ENCODE measurements at regions not wholly inside any gene's neighbourhood (a gene's known extent, or its start where the extent isn't known, plus 50 kb on each side); places are given as distances from the start of the nearest gene placed in this dataset.

- Histone ChIP-seq H3K27me3 (ENCODE audit: control insufficient read depth in 4 of 4, insufficient read depth in 4 of 4, low read length in 3 of 4) (peaks cover 0 to 2% (median 0%) of the 10 kb centered on the region in 4 donors), H3K36me3 (ENCODE audit: control insufficient read depth in 4 of 4, insufficient read depth in 3 of 4, low read depth in 1 of 4, low read length in 3 of 4) (no peaks in the 10 kb centered on the region), H3K9me3 (ENCODE audit: control insufficient read depth in 4 of 4, low read length in 3 of 4) (no peaks in the 10 kb centered on the region), H3K4me1 (ENCODE audit: control insufficient read depth in 4 of 4, insufficient read depth in 4 of 4, low read length in 3 of 4) (no peaks in the 10 kb centered on the region), H3K9ac (ENCODE audit: low read depth in 1 of 2, low read length in 2 of 2) (no peak overlapping the region), H3K4me3 (ENCODE audit: low read depth in 1 of 3, low read length in 3 of 3) (no peak overlapping the region), H3K27ac (ENCODE audit: low read depth in 1 of 2, low read length in 2 of 2) (no peak overlapping the region)
- DNase-seq (ENCODE audit: low spot score), result no peak
- TF ChIP-seq SP1 (IDR thresholded peaks at IDR 0.05), result no peak
- no peak for TF ChIP-seq ZBTB33 (IDR thresholded peaks at IDR 0.05)
- TF ChIP-seq MAX (IDR thresholded peaks at IDR 0.05), result no peak
- TF ChIP-seq JUND (IDR thresholded peaks at IDR 0.05), result no peak
- TF ChIP-seq CTCF (IDR thresholded peaks at IDR 0.05; ENCODE audit: low read depth, low read length, missing input control), result no peak
- no peak for TF ChIP-seq HNF4G (IDR thresholded peaks at IDR 0.05)
- no peak for TF ChIP-seq RXRA (IDR thresholded peaks at IDR 0.05)
- TF ChIP-seq REST (IDR thresholded peaks at IDR 0.05), result no peak
- no peak for TF ChIP-seq NR2F2 (IDR thresholded peaks at IDR 0.05)
- TF ChIP-seq ATF3 (IDR thresholded peaks at IDR 0.05), result no peak
- no peak for TF ChIP-seq YY1 (IDR thresholded peaks at IDR 0.05)
- TF ChIP-seq TAF1 (conservative IDR thresholded peaks at IDR 0.05), result no peak
- TF ChIP-seq FOXA1 (IDR thresholded peaks at IDR 0.05), result no peak
- TF ChIP-seq RAD21 (IDR thresholded peaks at IDR 0.05), result no peak
- WGBS, result 53% methylated on average over 1 of the region's 1 CpG
Measured at GRCh38 chr7:113819474-113819873, 99.3 kb downstream of the PPP1R3A start.

- DNase-seq (ENCODE audit: low spot score), result no peak
- no peaks in the 10 kb centered on the region for H3K36me3 ChIP-seq (ENCODE audit: control insufficient read depth in 4 of 4, insufficient read depth in 3 of 4, low read depth in 1 of 4, low read length in 3 of 4)
- no peaks in the 10 kb centered on the region for H3K27me3 ChIP-seq (ENCODE audit: control insufficient read depth in 4 of 4, insufficient read depth in 4 of 4, low read length in 3 of 4)
- no peak overlapping the region for H3K27ac ChIP-seq (ENCODE audit: low read depth in 1 of 2, low read length in 2 of 2)
- H3K4me1 ChIP-seq (ENCODE audit: control insufficient read depth in 4 of 4, insufficient read depth in 4 of 4, low read length in 3 of 4), result no peaks in the 10 kb centered on the region
- TF ChIP-seq RAD21 (IDR thresholded peaks at IDR 0.05) (no peak), TAF1 (conservative IDR thresholded peaks at IDR 0.05) (no peak)
- H3K4me3 ChIP-seq (ENCODE audit: low read depth in 1 of 3, low read length in 3 of 3), result no peak overlapping the region
- H3K9me3 ChIP-seq (ENCODE audit: control insufficient read depth in 4 of 4, low read length in 3 of 4), result no peaks in the 10 kb centered on the region
- H3K9ac ChIP-seq (ENCODE audit: low read depth in 1 of 2, low read length in 2 of 2), result no peak overlapping the region
Measured at GRCh38 chr7:113816639-113817038, 102.2 kb downstream of the PPP1R3A start.

Data from liver (tissue), 8 donors.